GM21737 (cell line): ENCODE measurements at regions not wholly inside any gene's neighbourhood (a gene's known extent, or its start where the extent isn't known, plus 50 kb on each side); places are given as distances from the start of the nearest gene placed in this dataset.

Experiments
- ATAC-seq: cut with Tn5 transposase; IDR thresholded peaks from one replicate; pipeline ENCODE4 v1.9.1; 2021; ENCODE audit warnings: mild to moderate bottlenecking, moderate library complexity; ENCODE audit not compliant: unreplicated experiment

- no peak for ATAC-seq
Observed at GRCh38 chr1:10960411-10961299, 51.8 kb upstream of the TARDBP start.

DNA sequence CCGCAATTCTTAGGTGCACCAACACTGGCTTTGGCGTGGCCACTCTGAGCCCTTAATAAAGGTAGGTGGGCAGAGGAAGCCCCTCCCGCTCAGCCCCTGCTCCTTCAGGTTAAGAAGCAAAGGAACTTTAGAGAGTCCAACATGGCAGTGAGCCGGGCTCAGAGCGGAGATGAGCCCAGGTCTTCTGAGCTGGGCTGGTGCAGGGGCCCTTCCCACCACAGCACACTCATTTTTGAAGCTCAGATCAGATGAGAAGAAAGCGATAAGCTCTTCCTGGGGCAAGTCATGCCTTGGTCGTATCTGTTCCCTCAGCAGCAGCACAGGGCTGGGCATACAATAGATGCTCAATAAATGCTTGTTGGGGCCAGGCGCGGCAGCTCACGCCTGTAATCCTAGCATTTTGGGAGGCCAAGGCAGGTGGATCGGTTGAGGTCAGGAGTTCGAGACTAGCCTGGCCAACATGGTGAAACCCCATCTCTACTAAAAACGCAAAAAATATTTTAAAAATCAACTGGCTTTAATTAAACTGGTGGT, 51.1 kb upstream of the TARDBP start:
- no peak for ATAC-seq

- no peak for ATAC-seq
Observed at GRCh38 chr1:10962483-10962882, 50.0 kb upstream of the TARDBP start.
